GM10248 (cell line): ENCODE measurements at regions not wholly inside any gene's neighbourhood (a gene's known extent, or its start where the extent isn't known, plus 50 kb on each side); places are given as distances from the start of the nearest gene placed in this dataset.

Source experiments
- CTCF ChIA-PET: fragments of 300-600 bp; sonication (Branson Sonifier 250); formaldehyde crosslinking; extraction: SDS; loops from one replicate; lab custom pipeline; 2021; ENCODE audit warnings: antibody characterized with exemption; lab: Yijun Ruan, JAX
- POLR2A ChIA-PET: fragments of 350-650 bp; sonication (Branson Sonifier 250); formaldehyde crosslinking; extraction: SDS; loops from one replicate; lab custom pipeline; 2020; ENCODE audit warnings: antibody characterized with exemption; lab: Yijun Ruan, JAX
- DNase-seq: peaks from one replicate; pipeline ENCODE4 v3.0.0; 2012; ENCODE audit errors: extremely low spot score
- CTCF ChIP-seq: IDR thresholded peaks from 2 replicates; pipeline ENCODE4 v1.5.1; 2012; ENCODE audit warnings: mild to moderate bottlenecking, low read depth; ENCODE audit errors: extremely low read depth, missing control alignments, control extremely low read depth

GRCh38 chr3:3631114-3631513 is 168.1 kb upstream of the LRRN1 start:
- DNase-seq: no peak
- CTCF ChIA-PET: interaction anchor here (1.0 to 1.1 kb wide), 2 partner anchors 12 to 24 kb away, joined by 3 read pairs; no protein-coding TSS in a partner anchor
- no peak for TF ChIP-seq CTCF
- POLR2A ChIA-PET: no interaction called here

DNA sequence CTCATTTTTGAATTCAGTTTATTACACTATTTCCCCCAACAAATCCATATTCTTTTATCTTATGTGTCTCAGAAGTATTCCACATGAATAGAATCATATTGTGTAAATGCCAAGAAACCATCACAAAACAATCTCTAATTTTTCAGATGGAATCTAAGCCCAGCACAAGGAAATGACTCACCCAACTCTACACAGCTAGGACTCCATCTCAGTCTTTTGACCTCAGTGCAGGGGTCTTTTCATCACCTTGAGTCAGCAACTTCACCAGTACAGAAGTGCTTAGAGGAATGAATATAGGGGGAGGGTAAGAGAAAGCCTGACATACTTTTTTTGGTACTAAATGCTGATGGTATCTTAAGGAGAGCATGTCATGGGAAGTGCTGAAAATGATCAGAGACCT is 169.3 kb upstream of the LRRN1 start:
- no peak for TF ChIP-seq CTCF
- POLR2A ChIA-PET: no interaction called here
- CTCF ChIA-PET: no interaction called here
- DNase-seq: no peak

DNA sequence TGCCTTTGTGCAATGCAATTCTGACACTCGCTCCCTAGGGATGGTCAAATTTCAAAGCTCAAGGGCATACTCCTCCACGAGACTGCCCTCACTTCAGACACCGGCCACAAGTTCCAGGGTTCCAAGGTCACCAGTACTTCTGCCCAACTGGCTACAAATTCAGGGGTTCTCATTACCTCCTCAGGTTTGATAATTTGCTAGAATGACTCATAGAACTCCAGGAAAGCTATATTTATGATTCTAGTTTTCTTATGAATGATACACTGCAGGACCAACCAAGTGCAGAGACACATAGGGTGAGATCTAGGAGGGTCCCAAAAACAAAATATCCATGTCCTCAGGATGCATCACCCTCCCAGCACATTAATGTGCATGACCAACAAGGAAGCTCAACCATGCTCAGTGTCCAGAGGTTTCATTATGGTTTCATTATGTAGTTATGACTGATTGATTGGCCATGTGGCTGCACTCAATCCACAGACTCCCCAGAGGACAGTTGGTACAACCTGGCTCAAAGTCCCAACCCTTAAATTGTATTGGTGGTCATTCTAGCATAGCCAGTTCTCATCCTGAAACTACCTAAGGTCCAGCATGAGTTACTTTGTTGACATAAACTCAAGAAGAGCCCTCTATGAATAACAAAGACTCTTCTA is 170.4 kb upstream of the LRRN1 start:
- no peak for TF ChIP-seq CTCF
- CTCF ChIA-PET: interaction anchor here (0.7 kb wide), 1 partner anchor 9 kb away, joined by 3 read pairs; no protein-coding TSS in a partner anchor
- DNase-seq: no peak
- POLR2A ChIA-PET: no interaction called here

DNA sequence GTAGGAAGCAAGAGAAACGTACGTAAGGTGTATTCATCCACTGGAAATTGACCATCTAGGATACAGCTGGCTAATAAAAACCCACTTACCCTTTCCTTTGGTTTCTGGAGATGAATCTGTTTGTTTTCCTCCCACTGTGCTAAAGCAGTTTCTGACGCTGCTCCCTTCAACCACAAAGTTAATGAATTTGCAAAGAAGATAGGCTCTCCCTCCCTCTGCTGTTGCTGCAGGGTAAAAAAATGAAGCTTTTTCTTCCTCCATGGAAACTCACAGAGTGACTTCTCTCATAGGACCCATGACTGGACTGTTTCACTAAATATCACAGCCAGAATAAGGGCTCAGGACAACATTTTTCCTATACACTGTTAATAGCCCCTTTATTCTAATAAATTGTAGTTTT is 172.1 kb upstream of the LRRN1 start:
- POLR2A ChIA-PET: no interaction called here
- no peak for TF ChIP-seq CTCF
- no peak for DNase-seq
- CTCF ChIA-PET: interaction anchor here (1.1 to 1.6 kb wide), 3 partner anchors 11 to 28 kb away, joined by 3 to 4 read pairs (median 3); no protein-coding TSS in a partner anchor

DNA sequence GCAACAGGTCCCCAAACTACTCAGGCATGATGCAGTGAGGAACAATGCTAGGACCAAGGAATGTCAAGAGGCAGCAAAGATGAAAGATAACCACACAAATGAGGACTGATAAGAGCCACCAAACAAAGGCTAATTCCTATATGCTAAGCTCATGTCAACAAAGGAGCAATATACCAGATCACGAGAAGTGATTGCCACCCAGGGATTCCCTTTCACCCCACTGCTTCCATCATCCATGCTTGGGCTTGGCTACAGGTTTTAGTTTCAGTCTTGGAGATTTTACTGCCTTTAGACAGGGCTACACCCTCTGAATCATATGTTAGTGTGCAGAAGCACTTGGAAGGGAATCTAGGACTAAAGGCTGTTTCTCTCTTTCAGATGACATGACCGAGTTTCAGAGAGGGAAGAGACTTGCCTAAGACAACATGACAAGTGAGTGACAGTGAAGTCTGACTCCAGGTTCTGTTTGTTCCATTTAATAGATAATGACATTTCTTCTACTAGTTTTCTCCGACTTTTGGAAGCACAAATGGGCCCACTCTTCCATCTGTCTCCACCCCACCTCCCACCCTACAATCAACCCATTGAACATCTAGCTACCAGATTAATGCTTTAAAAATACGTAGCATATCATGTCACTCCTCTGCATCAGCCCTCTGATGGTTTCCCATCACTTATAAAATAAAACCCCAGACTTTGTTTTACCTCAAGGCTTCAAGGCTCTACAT is 173.5 kb upstream of the LRRN1 start:
- ChIA-PET POLR2A (no interaction called here), CTCF (interaction anchor here (1.6 kb wide), 1 partner anchor 9 kb away, joined by 3 read pairs; no protein-coding TSS in a partner anchor)
- TF ChIP-seq CTCF: no peak
- DNase-seq: no peak

- no peak for DNase-seq
- ChIA-PET CTCF (no interaction called here), POLR2A (no interaction called here)
- TF ChIP-seq CTCF: no peak
Measured at GRCh38 chr3:3619815-3620214, 179.4 kb upstream of the LRRN1 start.
